HEK293 (cell line): ENCODE measurements at regions not wholly inside any gene's neighbourhood (a gene's known extent, or its start where the extent isn't known, plus 50 kb on each side); places are given as distances from the start of the nearest gene placed in this dataset.

Experiments used
- SP7 ChIP-seq: fragments of 450-650 bp; formaldehyde crosslinking; IDR thresholded peaks from 2 replicates; pipeline ENCODE4 v1.5.1; 2016; ENCODE audit warnings: missing biosample characterization, missing genetic modification characterization
- TCF7L2 ChIP-seq: IDR thresholded peaks from 2 replicates; pipeline ENCODE4 v1.6.1; 2011; ENCODE audit warnings: low read depth, mild to moderate bottlenecking, inconsistent platforms, low read length, moderate library complexity, borderline replicate concordance
- YY1 ChIP-seq: fragments of 450-650 bp; formaldehyde crosslinking; IDR thresholded peaks from 2 replicates; pipeline ENCODE4 v1.5.1; 2018; ENCODE audit warnings: missing biosample characterization, missing genetic modification characterization
- ZBTB17 ChIP-seq: fragments of 450-650 bp; formaldehyde crosslinking; IDR thresholded peaks from 2 replicates; pipeline ENCODE4 v1.5.1; 2016; ENCODE audit warnings: missing biosample characterization, missing genetic modification characterization
- ZNF747 ChIP-seq: fragments of 450-650 bp; formaldehyde crosslinking; IDR thresholded peaks from 2 replicates; pipeline ENCODE4 v1.5.1; 2016; ENCODE audit warnings: missing biosample characterization, missing genetic modification characterization
- ZSCAN30 ChIP-seq: fragments of 450-650 bp; IDR thresholded peaks from 2 replicates; pipeline ENCODE4 v1.5.1; 2018; ENCODE audit warnings: missing biosample characterization, mild to moderate bottlenecking, missing genetic modification characterization, moderate library complexity
- TF ChIP-seq, protein P1 (sequence below): fragments of 450-650 bp; formaldehyde crosslinking; IDR thresholded peaks from 2 replicates; pipeline ENCODE4 v1.5.1; 2016; ENCODE audit warnings: missing biosample characterization, missing genetic modification characterization
- TF ChIP-seq, protein P2 (sequence below): fragments of 450-650 bp; formaldehyde crosslinking; IDR thresholded peaks from 2 replicates; pipeline ENCODE4 v1.5.1; 2016; ENCODE audit warnings: missing biosample characterization, missing genetic modification characterization
- TF ChIP-seq, protein P3 (sequence below): fragments of 450-650 bp; formaldehyde crosslinking; IDR thresholded peaks from 2 replicates; pipeline ENCODE4 v1.5.1; 2016; ENCODE audit warnings: missing biosample characterization, missing genetic modification characterization
- TF ChIP-seq, protein P4 (sequence below): fragments of 450-650 bp; formaldehyde crosslinking; IDR thresholded peaks from 2 replicates; pipeline ENCODE4 v1.5.1; 2016; ENCODE audit warnings: missing biosample characterization, missing genetic modification characterization

DNA sequence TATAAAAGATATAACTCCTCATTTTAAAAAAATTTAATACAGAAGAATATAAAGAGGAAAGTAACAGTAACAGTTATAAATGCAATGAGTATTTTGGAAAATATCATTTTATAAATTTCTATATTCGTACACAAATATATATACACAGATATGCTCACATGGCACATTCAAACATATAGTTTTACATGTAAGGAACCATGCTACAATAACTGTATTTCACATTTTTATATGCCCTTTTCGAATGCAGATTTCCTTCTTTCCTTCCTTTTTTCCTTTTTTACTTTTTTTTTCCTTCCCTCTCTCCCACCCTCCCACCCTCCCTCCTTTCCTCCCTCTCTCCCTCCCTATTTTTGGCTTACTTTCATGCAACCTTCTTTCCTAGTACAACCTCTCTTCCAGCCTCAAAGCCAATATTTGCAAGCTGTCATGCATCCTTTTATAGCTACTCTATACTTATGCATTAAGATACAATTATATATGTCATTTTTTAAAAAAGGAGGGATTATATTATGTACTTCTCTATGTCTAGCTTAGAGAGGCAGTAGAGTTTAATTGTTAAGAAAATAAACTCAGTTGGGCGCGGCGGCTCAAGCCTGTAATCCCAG lies 830.5 kb downstream of the IGSF11 start:
- TF ChIP-seq, protein P1, sequence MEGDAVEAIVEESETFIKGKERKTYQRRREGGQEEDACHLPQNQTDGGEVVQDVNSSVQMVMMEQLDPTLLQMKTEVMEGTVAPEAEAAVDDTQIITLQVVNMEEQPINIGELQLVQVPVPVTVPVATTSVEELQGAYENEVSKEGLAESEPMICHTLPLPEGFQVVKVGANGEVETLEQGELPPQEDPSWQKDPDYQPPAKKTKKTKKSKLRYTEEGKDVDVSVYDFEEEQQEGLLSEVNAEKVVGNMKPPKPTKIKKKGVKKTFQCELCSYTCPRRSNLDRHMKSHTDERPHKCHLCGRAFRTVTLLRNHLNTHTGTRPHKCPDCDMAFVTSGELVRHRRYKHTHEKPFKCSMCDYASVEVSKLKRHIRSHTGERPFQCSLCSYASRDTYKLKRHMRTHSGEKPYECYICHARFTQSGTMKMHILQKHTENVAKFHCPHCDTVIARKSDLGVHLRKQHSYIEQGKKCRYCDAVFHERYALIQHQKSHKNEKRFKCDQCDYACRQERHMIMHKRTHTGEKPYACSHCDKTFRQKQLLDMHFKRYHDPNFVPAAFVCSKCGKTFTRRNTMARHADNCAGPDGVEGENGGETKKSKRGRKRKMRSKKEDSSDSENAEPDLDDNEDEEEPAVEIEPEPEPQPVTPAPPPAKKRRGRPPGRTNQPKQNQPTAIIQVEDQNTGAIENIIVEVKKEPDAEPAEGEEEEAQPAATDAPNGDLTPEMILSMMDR (tag by site-specific recombination) = no peak
- TF ChIP-seq ZBTB17 (tag by site-specific recombination) (no peak), TCF7L2 (no peak), YY1 (tag by site-specific recombination) (no peak), SP7 (no peak), ZNF747 (no peak), ZSCAN30 (tag by site-specific recombination) (no peak)
- TF ChIP-seq, protein P2, sequence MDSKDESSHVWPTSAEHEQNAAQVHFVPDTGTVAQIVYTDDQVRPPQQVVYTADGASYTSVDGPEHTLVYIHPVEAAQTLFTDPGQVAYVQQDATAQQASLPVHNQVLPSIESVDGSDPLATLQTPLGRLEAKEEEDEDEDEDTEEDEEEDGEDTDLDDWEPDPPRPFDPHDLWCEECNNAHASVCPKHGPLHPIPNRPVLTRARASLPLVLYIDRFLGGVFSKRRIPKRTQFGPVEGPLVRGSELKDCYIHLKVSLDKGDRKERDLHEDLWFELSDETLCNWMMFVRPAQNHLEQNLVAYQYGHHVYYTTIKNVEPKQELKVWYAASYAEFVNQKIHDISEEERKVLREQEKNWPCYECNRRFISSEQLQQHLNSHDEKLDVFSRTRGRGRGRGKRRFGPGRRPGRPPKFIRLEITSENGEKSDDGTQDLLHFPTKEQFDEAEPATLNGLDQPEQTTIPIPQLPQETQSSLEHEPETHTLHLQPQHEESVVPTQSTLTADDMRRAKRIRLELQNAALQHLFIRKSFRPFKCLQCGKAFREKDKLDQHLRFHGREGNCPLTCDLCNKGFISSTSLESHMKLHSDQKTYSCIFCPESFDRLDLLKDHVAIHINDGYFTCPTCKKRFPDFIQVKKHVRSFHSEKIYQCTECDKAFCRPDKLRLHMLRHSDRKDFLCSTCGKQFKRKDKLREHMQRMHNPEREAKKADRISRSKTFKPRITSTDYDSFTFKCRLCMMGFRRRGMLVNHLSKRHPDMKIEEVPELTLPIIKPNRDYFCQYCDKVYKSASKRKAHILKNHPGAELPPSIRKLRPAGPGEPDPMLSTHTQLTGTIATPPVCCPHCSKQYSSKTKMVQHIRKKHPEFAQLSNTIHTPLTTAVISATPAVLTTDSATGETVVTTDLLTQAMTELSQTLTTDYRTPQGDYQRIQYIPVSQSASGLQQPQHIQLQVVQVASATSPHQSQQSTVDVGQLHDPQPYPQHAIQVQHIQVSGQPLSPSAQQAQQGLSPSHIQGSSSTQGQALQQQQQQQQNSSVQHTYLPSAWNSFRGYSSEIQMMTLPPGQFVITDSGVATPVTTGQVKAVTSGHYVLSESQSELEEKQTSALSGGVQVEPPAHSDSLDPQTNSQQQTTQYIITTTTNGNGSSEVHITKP (tag by site-specific recombination) = no peak
- TF ChIP-seq, protein P3, sequence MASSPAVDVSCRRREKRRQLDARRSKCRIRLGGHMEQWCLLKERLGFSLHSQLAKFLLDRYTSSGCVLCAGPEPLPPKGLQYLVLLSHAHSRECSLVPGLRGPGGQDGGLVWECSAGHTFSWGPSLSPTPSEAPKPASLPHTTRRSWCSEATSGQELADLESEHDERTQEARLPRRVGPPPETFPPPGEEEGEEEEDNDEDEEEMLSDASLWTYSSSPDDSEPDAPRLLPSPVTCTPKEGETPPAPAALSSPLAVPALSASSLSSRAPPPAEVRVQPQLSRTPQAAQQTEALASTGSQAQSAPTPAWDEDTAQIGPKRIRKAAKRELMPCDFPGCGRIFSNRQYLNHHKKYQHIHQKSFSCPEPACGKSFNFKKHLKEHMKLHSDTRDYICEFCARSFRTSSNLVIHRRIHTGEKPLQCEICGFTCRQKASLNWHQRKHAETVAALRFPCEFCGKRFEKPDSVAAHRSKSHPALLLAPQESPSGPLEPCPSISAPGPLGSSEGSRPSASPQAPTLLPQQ = no peak
- TF ChIP-seq, protein P4, sequence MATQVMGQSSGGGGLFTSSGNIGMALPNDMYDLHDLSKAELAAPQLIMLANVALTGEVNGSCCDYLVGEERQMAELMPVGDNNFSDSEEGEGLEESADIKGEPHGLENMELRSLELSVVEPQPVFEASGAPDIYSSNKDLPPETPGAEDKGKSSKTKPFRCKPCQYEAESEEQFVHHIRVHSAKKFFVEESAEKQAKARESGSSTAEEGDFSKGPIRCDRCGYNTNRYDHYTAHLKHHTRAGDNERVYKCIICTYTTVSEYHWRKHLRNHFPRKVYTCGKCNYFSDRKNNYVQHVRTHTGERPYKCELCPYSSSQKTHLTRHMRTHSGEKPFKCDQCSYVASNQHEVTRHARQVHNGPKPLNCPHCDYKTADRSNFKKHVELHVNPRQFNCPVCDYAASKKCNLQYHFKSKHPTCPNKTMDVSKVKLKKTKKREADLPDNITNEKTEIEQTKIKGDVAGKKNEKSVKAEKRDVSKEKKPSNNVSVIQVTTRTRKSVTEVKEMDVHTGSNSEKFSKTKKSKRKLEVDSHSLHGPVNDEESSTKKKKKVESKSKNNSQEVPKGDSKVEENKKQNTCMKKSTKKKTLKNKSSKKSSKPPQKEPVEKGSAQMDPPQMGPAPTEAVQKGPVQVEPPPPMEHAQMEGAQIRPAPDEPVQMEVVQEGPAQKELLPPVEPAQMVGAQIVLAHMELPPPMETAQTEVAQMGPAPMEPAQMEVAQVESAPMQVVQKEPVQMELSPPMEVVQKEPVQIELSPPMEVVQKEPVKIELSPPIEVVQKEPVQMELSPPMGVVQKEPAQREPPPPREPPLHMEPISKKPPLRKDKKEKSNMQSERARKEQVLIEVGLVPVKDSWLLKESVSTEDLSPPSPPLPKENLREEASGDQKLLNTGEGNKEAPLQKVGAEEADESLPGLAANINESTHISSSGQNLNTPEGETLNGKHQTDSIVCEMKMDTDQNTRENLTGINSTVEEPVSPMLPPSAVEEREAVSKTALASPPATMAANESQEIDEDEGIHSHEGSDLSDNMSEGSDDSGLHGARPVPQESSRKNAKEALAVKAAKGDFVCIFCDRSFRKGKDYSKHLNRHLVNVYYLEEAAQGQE (tag by site-specific recombination) = no peak
